NCI-H226 (cell line): ENCODE measurements at regions not wholly inside any gene's neighbourhood (a gene's known extent, or its start where the extent isn't known, plus 50 kb on each side); places are given as distances from the start of the nearest gene placed in this dataset.
"Not testable (repeated sequence)": the region's sequence is repeated elsewhere in the genome, so short reads cannot be mapped to it uniquely, and the experiment has no call there.

Source experiments
- DNase-seq: peaks from one replicate; pipeline ENCODE4 v3.0.0-alpha.2; 2015

GRCh38 chr15:36117296-36117787 lies 462.1 kb upstream of the CDIN1 start:
- DNase-seq: no peak

GRCh38 chr15:36126194-36126593 lies 453.2 kb upstream of the CDIN1 start:
- no peak for DNase-seq

GRCh38 chr15:36130641-36131310 lies 448.6 kb upstream of the CDIN1 start:
- DNase-seq: no peak

- DNase-seq: no peak
Observed at GRCh38 chr15:36133742-36134141, 445.7 kb upstream of the CDIN1 start.

GRCh38 chr15:36136049-36136448 lies 443.4 kb upstream of the CDIN1 start:
- DNase-seq: no peak

GRCh38 chr15:36152936-36153335 lies 426.5 kb upstream of the CDIN1 start:
- no peak for DNase-seq

GRCh38 chr15:36156879-36157427 lies 422.5 kb upstream of the CDIN1 start:
- DNase-seq: peak; percentile 14

GRCh38 chr15:36160351-36160750 lies 419.1 kb upstream of the CDIN1 start:
- DNase-seq: no peak

GRCh38 chr15:36161108-36161507 lies 418.3 kb upstream of the CDIN1 start:
- DNase-seq: no peak

GRCh38 chr15:36161771-36162212 lies 417.6 kb upstream of the CDIN1 start:
- no peak for DNase-seq

GRCh38 chr15:36163983-36164382 lies 415.4 kb upstream of the CDIN1 start:
- DNase-seq: not testable (repeated sequence)

- no peak for DNase-seq
Observed at GRCh38 chr15:36172955-36173354, 406.5 kb upstream of the CDIN1 start.

GRCh38 chr15:36175186-36175740 lies 404.2 kb upstream of the CDIN1 start:
- DNase-seq: no peak

- no peak for DNase-seq
Observed at GRCh38 chr15:36175741-36176291, 403.6 kb upstream of the CDIN1 start.

- DNase-seq: no peak
Observed at GRCh38 chr15:36177590-36178302, 401.7 kb upstream of the CDIN1 start.

- DNase-seq: no peak
Observed at GRCh38 chr15:36178303-36178633, 401.2 kb upstream of the CDIN1 start.

GRCh38 chr15:36183201-36183600 lies 396.2 kb upstream of the CDIN1 start:
- no peak for DNase-seq

GRCh38 chr15:36185438-36185837 lies 394.0 kb upstream of the CDIN1 start:
- no peak for DNase-seq

GRCh38 chr15:36185845-36186244 lies 393.6 kb upstream of the CDIN1 start:
- DNase-seq: no peak

GRCh38 chr15:36186376-36186775 lies 393.1 kb upstream of the CDIN1 start:
- DNase-seq: no peak

- DNase-seq: no peak
Observed at GRCh38 chr15:36191459-36191858, 388.0 kb upstream of the CDIN1 start.

- DNase-seq: not testable (repeated sequence)
Observed at GRCh38 chr15:36195361-36196007, 383.9 kb upstream of the CDIN1 start.
